HG03521 (cell line): ENCODE measurements at regions not wholly inside any gene's neighbourhood (a gene's known extent, or its start where the extent isn't known, plus 50 kb on each side); places are given as distances from the start of the nearest gene placed in this dataset.

Source experiments
- ATAC-seq: cut with Tn5 transposase; IDR thresholded peaks from one replicate; pipeline ENCODE4 v1.9.1; 2021; ENCODE audit warnings: mild to moderate bottlenecking, moderate library complexity; ENCODE audit not compliant: unreplicated experiment

- no peak for ATAC-seq
These were observed 69.8 kb downstream of the CD83 start for GRCh38 chr6:14187406-14187805.

GRCh38 chr6:14189074-14189473 is 71.5 kb downstream of the CD83 start:
- ATAC-seq: no peak

- no peak for ATAC-seq
These were observed 72.8 kb downstream of the CD83 start for GRCh38 chr6:14190191-14190928.

GRCh38 chr6:14190929-14191224 is 73.3 kb downstream of the CD83 start:
- no peak for ATAC-seq

- ATAC-seq: no peak
These were observed 74.2 kb downstream of the CD83 start for GRCh38 chr6:14191761-14192160.

GRCh38 chr6:14192216-14192788 is 74.7 kb downstream of the CD83 start:
- no peak for ATAC-seq

GRCh38 chr6:14193524-14193923 is 76.0 kb downstream of the CD83 start:
- no peak for ATAC-seq

GRCh38 chr6:14194483-14194882 is 76.9 kb downstream of the CD83 start:
- no peak for ATAC-seq

- no peak for ATAC-seq
These were observed 77.4 kb downstream of the CD83 start for GRCh38 chr6:14194976-14195375.

- no peak for ATAC-seq
These were observed 78.5 kb downstream of the CD83 start for GRCh38 chr6:14196026-14196425.

- ATAC-seq: no peak
These were observed 79.5 kb downstream of the CD83 start for GRCh38 chr6:14197118-14197517.

GRCh38 chr6:14200047-14200446 is 82.5 kb downstream of the CD83 start:
- ATAC-seq: no peak

GRCh38 chr6:14202947-14203346 is 85.4 kb downstream of the CD83 start:
- no peak for ATAC-seq

GRCh38 chr6:14206391-14206790 is 88.8 kb downstream of the CD83 start:
- ATAC-seq: no peak

- no peak for ATAC-seq
These were observed 89.9 kb downstream of the CD83 start for GRCh38 chr6:14207448-14207847.

GRCh38 chr6:14209000-14209399 is 91.4 kb downstream of the CD83 start:
- ATAC-seq: no peak

GRCh38 chr6:14210077-14210476 is 92.5 kb downstream of the CD83 start:
- no peak for ATAC-seq

GRCh38 chr6:14210663-14211561 is 93.3 kb downstream of the CD83 start:
- ATAC-seq: peak; percentile 93

GRCh38 chr6:14211562-14211942 is 94.0 kb downstream of the CD83 start:
- ATAC-seq: peak; percentile 3

- ATAC-seq: no peak
These were observed 94.4 kb downstream of the CD83 start for GRCh38 chr6:14212020-14212419.

- ATAC-seq: no peak
These were observed 95.1 kb downstream of the CD83 start for GRCh38 chr6:14212632-14213031.
